ENCODE measurements at regions not wholly inside any gene's neighbourhood (a gene's known extent, or its start where the extent isn't known, plus 50 kb on each side); places are given as distances from the start of the nearest gene placed in this dataset.

DNA sequence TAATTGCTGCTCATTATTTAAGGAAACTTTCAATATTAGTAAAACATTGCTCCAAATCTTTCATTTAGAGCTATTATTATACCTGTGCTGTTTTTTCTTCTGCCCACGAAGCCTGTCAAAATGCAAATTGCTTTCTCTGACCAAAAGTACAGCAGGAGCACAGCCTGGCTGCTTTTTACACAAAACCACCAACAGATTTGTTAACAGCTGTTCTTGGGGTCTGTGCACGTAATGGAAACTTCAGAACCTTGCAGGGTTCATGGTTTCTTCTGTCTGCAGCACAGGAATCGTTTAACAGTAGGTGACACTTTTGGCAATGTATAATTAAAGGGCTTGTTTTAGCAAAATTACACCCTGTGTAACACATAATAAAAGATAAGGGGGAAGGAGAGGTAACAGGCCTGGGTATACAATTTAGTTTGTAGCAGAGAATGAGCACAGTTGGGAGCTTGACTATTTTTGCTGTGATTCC lies 447.3 kb downstream of the KCNJ3 start:
- DNase-seq (ENCODE audit: low read depth, low spot score) (no peak), FAIRE-seq (no peak)
- Histone ChIP-seq H3K9me3 (replicated peaks; ENCODE audit: control insufficient read depth, insufficient read depth, low read length) (no peaks in the 10 kb centered on the region), H3K9ac (replicated peaks; ENCODE audit: extremely low read depth, insufficient read depth, low read length) (no peak overlapping the region), H3K27me3 (ENCODE audit: control insufficient read depth in 2 of 2, insufficient read depth in 2 of 2, low read length in 2 of 2) (no peaks in the 10 kb centered on the region), H3K27ac (ENCODE audit: insufficient read depth, low read depth, low read length) (no peak overlapping the region), H2AFZ (ENCODE audit: low read depth, low read length) (no peak overlapping the region), H4K20me1 (replicated peaks; ENCODE audit: control insufficient read depth, extremely low read depth, insufficient read depth, low read length) (no peaks in the 10 kb centered on the region), H3K79me2 (ENCODE audit: control insufficient read depth, insufficient read depth, low read length) (no peaks in the 10 kb centered on the region), H3K4me1 (ENCODE audit: control insufficient read depth, extremely low read depth, insufficient read depth, low read length) (no peaks in the 10 kb centered on the region), H3K9me1 (replicated peaks; ENCODE audit: control insufficient read depth, extremely low read depth, insufficient read depth, low read length) (no peaks in the 10 kb centered on the region), H3K36me3 (ENCODE audit: control insufficient read depth in 2 of 2, extremely low read depth in 1 of 2, insufficient read depth in 2 of 2, low read length in 2 of 2) (no peaks in the 10 kb centered on the region), H3K4me2 (ENCODE audit: insufficient read depth, low read length) (no peak overlapping the region), H3K4me3 (replicated peaks in 1 of 3; ENCODE audit: insufficient read depth in 1 of 3, low read depth in 1 of 3, low read length in 3 of 3) (no peak overlapping the region)
- dilution Hi-C loops (cut with MboI; ENCODE audit: extremely low pct_ligation_motif_present, low sequenced_read_pairs) (no loop called here), intact Hi-C loops (cut with micrococcal nuclease) (no loop called here)
- BruUV-seq (replicated peaks): no TSS peak
- no peak for TF ChIP-seq POLR2A (IDR thresholded peaks at IDR 0.05; ENCODE audit: low read depth, low read length)
- TF ChIP-seq EZH2 (IDR thresholded peaks at IDR 0.05; ENCODE audit: borderline replicate concordance, low read depth, low read length, severe bottlenecking): no peak
- TF ChIP-seq GATA2 (IDR thresholded peaks at IDR 0.05; ENCODE audit: insufficient read depth, insufficient read length, low read depth, low read length): no peak
- TF ChIP-seq JUN (IDR thresholded peaks at IDR 0.05; ENCODE audit: borderline replicate concordance, insufficient read depth, insufficient read length, low read depth): no peak
- TF ChIP-seq FOS (IDR thresholded peaks at IDR 0.05; ENCODE audit: borderline replicate concordance, insufficient read depth, low read length): no peak
- TF ChIP-seq MYC (IDR thresholded peaks at IDR 0.05; ENCODE audit: low read depth, low read length): no peak
- TF ChIP-seq, protein P1, sequence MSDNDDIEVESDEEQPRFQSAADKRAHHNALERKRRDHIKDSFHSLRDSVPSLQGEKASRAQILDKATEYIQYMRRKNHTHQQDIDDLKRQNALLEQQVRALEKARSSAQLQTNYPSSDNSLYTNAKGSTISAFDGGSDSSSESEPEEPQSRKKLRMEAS (IDR thresholded peaks at IDR 0.05; ENCODE audit: insufficient read depth, insufficient read length): no peak
- TF ChIP-seq POLR2AphosphoS5 (IDR thresholded peaks at IDR 0.05; ENCODE audit: insufficient read depth, low read depth, low read length): no peak
- TF ChIP-seq, protein P2, sequence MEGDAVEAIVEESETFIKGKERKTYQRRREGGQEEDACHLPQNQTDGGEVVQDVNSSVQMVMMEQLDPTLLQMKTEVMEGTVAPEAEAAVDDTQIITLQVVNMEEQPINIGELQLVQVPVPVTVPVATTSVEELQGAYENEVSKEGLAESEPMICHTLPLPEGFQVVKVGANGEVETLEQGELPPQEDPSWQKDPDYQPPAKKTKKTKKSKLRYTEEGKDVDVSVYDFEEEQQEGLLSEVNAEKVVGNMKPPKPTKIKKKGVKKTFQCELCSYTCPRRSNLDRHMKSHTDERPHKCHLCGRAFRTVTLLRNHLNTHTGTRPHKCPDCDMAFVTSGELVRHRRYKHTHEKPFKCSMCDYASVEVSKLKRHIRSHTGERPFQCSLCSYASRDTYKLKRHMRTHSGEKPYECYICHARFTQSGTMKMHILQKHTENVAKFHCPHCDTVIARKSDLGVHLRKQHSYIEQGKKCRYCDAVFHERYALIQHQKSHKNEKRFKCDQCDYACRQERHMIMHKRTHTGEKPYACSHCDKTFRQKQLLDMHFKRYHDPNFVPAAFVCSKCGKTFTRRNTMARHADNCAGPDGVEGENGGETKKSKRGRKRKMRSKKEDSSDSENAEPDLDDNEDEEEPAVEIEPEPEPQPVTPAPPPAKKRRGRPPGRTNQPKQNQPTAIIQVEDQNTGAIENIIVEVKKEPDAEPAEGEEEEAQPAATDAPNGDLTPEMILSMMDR (IDR thresholded peaks at IDR 0.05; ENCODE audit: extremely low read depth in 1 of 2, insufficient read depth in 1 of 2, low read depth in 1 of 2, low read length in 2 of 2): no peak
- POLR2A ChIA-PET: no interaction called here
- CTCF ChIA-PET: no interaction called here
